HepG2 (cell line): ENCODE measurements at regions not wholly inside any gene's neighbourhood (a gene's known extent, or its start where the extent isn't known, plus 50 kb on each side); places are given as distances from the start of the nearest gene placed in this dataset.

Source experiments
- CC2D1A ChIP-seq: sonication (generic); formaldehyde crosslinking; IDR thresholded peaks from 2 replicates; pipeline ENCODE4 v1.8.1; 2023; ENCODE audit warnings: mild to moderate bottlenecking, missing genetic modification reagents
- CREM ChIP-seq, 2 experiments: sonication (generic) in 1 of 2; formaldehyde crosslinking in 1 of 2; IDR thresholded peaks; 2 replicates each; pipeline versions ENCODE4 v1.4.0 to v1.6.1; 2016 to 2020; ENCODE audit warnings: antibody characterized with exemption in 1 of 2, mild to moderate bottlenecking in 1 of 2, missing genetic modification reagents in 1 of 2
- EZH2 ChIP-seq: conservative IDR thresholded peaks from 2 replicates; pipeline ENCODE4 v1.6.1; 2012; ENCODE audit warnings: mild to moderate bottlenecking, low read depth, low read length, moderate library complexity
- IRF2 ChIP-seq: IDR thresholded peaks from 2 replicates; pipeline ENCODE4 v1.6.1; 2018; ENCODE audit warnings: missing genetic modification reagents, missing compliant biosample characterization
- NFIC ChIP-seq: IDR thresholded peaks from 2 replicates; pipeline ENCODE4 v1.6.1; 2012; ENCODE audit warnings: mild to moderate bottlenecking, low read length, inconsistent platforms
- RAD51 ChIP-seq: fragments of 450-650 bp; IDR thresholded peaks from 2 replicates; pipeline ENCODE4 v1.6.1; 2016; ENCODE audit warnings: borderline replicate concordance
- SMAD1 ChIP-seq: sonication (generic); formaldehyde crosslinking; IDR thresholded peaks from 2 replicates; pipeline ENCODE4 v1.4.0; 2020; ENCODE audit warnings: missing genetic modification reagents, low read depth, mild to moderate bottlenecking, borderline replicate concordance
- TCF7L2 ChIP-seq: IDR thresholded peaks from 2 replicates; pipeline ENCODE4 v1.6.1; 2011; ENCODE audit warnings: mild to moderate bottlenecking, low read depth, low read length, moderate library complexity
- TF ChIP-seq, protein P1 (sequence below): fragments of 450-650 bp; IDR thresholded peaks from 2 replicates; pipeline ENCODE4 v1.6.1; 2017; ENCODE audit warnings: mild to moderate bottlenecking
- TF ChIP-seq, protein P2 (sequence below): sonication (generic); formaldehyde crosslinking; IDR thresholded peaks from 2 replicates; pipeline ENCODE4 v1.5.0; 2020; ENCODE audit warnings: mild to moderate bottlenecking, missing genetic modification reagents, moderate library complexity
- TF ChIP-seq, protein P3 (sequence below): IDR thresholded peaks from 2 replicates; pipeline ENCODE4 v1.6.1; 2016; ENCODE audit warnings: missing compliant biosample characterization, missing genetic modification reagents, borderline replicate concordance

DNA sequence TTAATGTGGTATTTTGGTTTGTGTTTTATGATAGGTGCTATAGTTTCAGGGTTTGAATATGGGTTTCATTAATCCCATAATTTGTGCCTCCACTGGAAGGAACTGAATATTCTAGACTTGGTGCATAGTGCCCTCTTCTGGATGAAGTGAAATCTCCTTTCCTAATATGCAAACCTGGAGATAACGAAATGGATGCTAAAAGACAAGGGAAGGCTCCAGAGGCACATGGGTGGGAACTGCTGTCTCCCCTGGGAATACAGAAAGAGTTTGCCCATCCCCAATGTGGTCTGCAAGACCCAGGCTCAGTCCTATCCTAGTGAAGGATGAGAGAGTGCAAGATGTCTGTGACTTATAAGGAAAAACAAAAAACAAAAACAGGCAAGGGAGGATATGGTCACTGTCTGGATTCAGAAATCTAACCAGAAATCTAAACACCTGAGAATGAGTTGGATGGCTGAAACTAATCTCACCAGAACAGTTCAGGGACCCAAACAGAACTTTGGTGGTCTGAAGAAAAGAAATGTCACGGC lies 142.3 kb upstream of the TMPO start:
- TF ChIP-seq, protein P1, sequence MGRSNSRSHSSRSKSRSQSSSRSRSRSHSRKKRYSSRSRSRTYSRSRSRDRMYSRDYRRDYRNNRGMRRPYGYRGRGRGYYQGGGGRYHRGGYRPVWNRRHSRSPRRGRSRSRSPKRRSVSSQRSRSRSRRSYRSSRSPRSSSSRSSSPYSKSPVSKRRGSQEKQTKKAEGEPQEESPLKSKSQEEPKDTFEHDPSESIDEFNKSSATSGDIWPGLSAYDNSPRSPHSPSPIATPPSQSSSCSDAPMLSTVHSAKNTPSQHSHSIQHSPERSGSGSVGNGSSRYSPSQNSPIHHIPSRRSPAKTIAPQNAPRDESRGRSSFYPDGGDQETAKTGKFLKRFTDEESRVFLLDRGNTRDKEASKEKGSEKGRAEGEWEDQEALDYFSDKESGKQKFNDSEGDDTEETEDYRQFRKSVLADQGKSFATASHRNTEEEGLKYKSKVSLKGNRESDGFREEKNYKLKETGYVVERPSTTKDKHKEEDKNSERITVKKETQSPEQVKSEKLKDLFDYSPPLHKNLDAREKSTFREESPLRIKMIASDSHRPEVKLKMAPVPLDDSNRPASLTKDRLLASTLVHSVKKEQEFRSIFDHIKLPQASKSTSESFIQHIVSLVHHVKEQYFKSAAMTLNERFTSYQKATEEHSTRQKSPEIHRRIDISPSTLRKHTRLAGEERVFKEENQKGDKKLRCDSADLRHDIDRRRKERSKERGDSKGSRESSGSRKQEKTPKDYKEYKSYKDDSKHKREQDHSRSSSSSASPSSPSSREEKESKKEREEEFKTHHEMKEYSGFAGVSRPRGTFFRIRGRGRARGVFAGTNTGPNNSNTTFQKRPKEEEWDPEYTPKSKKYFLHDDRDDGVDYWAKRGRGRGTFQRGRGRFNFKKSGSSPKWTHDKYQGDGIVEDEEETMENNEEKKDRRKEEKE = no peak
- TF ChIP-seq TCF7L2 = no peak
- TF ChIP-seq IRF2 (CRISPR knock-in tag) = no peak
- TF ChIP-seq RAD51 = no peak
- no peak for TF ChIP-seq CC2D1A (CRISPR knock-in tag)
- TF ChIP-seq EZH2 = no peak
- TF ChIP-seq, protein P2, sequence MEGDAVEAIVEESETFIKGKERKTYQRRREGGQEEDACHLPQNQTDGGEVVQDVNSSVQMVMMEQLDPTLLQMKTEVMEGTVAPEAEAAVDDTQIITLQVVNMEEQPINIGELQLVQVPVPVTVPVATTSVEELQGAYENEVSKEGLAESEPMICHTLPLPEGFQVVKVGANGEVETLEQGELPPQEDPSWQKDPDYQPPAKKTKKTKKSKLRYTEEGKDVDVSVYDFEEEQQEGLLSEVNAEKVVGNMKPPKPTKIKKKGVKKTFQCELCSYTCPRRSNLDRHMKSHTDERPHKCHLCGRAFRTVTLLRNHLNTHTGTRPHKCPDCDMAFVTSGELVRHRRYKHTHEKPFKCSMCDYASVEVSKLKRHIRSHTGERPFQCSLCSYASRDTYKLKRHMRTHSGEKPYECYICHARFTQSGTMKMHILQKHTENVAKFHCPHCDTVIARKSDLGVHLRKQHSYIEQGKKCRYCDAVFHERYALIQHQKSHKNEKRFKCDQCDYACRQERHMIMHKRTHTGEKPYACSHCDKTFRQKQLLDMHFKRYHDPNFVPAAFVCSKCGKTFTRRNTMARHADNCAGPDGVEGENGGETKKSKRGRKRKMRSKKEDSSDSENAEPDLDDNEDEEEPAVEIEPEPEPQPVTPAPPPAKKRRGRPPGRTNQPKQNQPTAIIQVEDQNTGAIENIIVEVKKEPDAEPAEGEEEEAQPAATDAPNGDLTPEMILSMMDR (CRISPR knock-in tag) = peak; percentile 67
- TF ChIP-seq, protein P3, sequence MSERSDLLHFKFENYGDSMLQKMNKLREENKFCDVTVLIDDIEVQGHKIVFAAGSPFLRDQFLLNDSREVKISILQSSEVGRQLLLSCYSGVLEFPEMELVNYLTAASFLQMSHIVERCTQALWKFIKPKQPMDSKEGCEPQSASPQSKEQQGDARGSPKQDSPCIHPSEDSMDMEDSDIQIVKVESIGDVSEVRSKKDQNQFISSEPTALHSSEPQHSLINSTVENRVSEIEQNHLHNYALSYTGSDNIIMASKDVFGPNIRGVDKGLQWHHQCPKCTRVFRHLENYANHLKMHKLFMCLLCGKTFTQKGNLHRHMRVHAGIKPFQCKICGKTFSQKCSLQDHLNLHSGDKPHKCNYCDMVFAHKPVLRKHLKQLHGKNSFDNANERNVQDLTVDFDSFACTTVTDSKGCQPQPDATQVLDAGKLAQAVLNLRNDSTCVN (CRISPR knock-in tag) = no peak
- no peak for TF ChIP-seq SMAD1 (CRISPR knock-in tag)
- no peak for TF ChIP-seq NFIC
- TF ChIP-seq CREM (IDR thresholded peaks at IDR 0.05) = no peak
- TF ChIP-seq CREM (CRISPR knock-in tag; IDR thresholded peaks at IDR 0.05) = no peak
